Neural cell (in vitro differentiated cells): ENCODE measurements at regions not wholly inside any gene's neighbourhood (a gene's known extent, or its start where the extent isn't known, plus 50 kb on each side); places are given as distances from the start of the nearest gene placed in this dataset.

Experiments used
- CTCF ChIP-seq: fragments of 450-650 bp; IDR thresholded peaks from 2 replicates; pipeline ENCODE4 v1.5.1; 2014; ENCODE audit warnings: antibody characterized with exemption, mild to moderate bottlenecking, moderate library complexity; ENCODE audit not compliant: poor library complexity, severe bottlenecking
- EZH2 ChIP-seq: fragments of 200-600, 300-800 bp; shearing (Covaris generic), sonication (generic); IDR thresholded peaks from 2 replicates; pipeline ENCODE4 v1.6.1; 2014; ENCODE audit warnings: antibody characterized with exemption, low read length, borderline replicate concordance, mild to moderate bottlenecking; ENCODE audit not compliant: insufficient read depth, poor library complexity, severe bottlenecking
- TAF1 ChIP-seq: IDR thresholded peaks from 2 replicates; pipeline ENCODE4 v1.6.1; 2012; ENCODE audit warnings: low read depth

DNA sequence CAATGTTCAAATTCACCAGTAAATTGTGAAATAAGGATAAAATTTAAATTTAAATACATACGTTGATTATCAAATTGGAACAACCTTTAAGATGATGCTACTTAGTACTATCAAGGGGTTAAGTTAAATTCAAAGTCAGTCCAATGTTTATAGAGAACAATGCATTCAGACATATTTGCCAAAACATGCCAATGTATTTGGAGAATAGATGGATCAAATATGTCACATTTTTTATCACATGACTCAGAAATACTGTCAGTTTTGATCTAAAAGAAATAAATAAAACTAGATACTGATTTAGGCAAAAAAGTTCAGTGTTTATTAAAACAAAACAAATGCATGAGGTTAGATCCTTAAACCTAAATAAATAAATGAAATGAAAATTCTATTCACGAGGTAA lies 281.2 kb downstream of the SLITRK5 start:
- no peak for TF ChIP-seq CTCF
- TF ChIP-seq TAF1: no peak
- TF ChIP-seq EZH2: no peak
